PC-9 (cell line): ENCODE measurements at regions not wholly inside any gene's neighbourhood (a gene's known extent, or its start where the extent isn't known, plus 50 kb on each side); places are given as distances from the start of the nearest gene placed in this dataset.
A peak's percentile ranks its signal among the peaks of the same experiment; 100 is the strongest.

Source experiments
- BruUV-seq: library from RNA; stranded (reverse); fragments of 400-500 nt; replicated peaks from 2 replicates; lab custom pipeline; 2021; lab: Mats Ljungman, UMichigan
- CTCF ChIA-PET: fragments of 300-600 bp; sonication (Branson Sonifier 250); formaldehyde crosslinking; loops from one replicate; lab custom pipeline; 2022; ENCODE audit warnings: antibody characterized with exemption; lab: Charles Lee
- POLR2A ChIA-PET: fragments of 300-600 bp; sonication (Branson Sonifier 250); formaldehyde crosslinking; loops from one replicate; lab custom pipeline; 2022; ENCODE audit warnings: antibody characterized with exemption; ENCODE audit not compliant: unreplicated experiment; lab: Charles Lee
- DNase-seq, 2 experiments: peaks; one replicate each; pipeline versions ENCODE4 v3.0.0 to v3.0.0-alpha.2; 2015 to 2022; ENCODE audit warnings: mixed read lengths in 1 of 2
- H2AFZ ChIP-seq: fragments of 200-600 bp; sonication (generic); 2 replicates; pipeline ENCODE4 v1.8.1; 2017; ENCODE audit warnings: antibody characterized with exemption
- H3F3A ChIP-seq: fragments of 200-600 bp; sonication (generic); 2 replicates; pipeline ENCODE4 v1.8.1; 2017; ENCODE audit warnings: antibody characterized with exemption, mild to moderate bottlenecking, low read depth; ENCODE audit not compliant: insufficient read depth
- H3K27ac ChIP-seq: fragments of 200-600 bp; sonication (generic); 2 replicates; pipeline ENCODE4 v1.6.1; 2016; ENCODE audit warnings: mixed run types
- H3K27me3 ChIP-seq: fragments of 200-600 bp; sonication (generic); 2 replicates; pipeline ENCODE4 v1.6.1; 2016; ENCODE audit warnings: low read depth, mixed run types; ENCODE audit not compliant: insufficient read depth
- H3K36me3 ChIP-seq: fragments of 200-600 bp; sonication (generic); 2 replicates; pipeline ENCODE4 v1.6.1; 2016; ENCODE audit warnings: low read depth, mixed run types
- H3K4me1 ChIP-seq: fragments of 200-600 bp; sonication (generic); replicated peaks from 2 replicates; pipeline ENCODE4 v1.6.1; 2016; ENCODE audit warnings: mixed run types; ENCODE audit not compliant: insufficient read depth
- H3K4me2 ChIP-seq: fragments of 200-600 bp; sonication (generic); 2 replicates; pipeline ENCODE4 v1.6.1; 2017; ENCODE audit warnings: mixed run types
- H3K4me3 ChIP-seq: fragments of 200-600 bp; sonication (generic); 2 replicates; pipeline ENCODE4 v1.6.1; 2016; ENCODE audit warnings: mixed run types
- H3K79me2 ChIP-seq: fragments of 200-600 bp; sonication (generic); 2 replicates; pipeline ENCODE4 v1.6.1; 2017; ENCODE audit warnings: low read depth, mixed run types
- H3K9me2 ChIP-seq: fragments of 200-600 bp; sonication (generic); 2 replicates; pipeline ENCODE4 v1.8.1; 2017; ENCODE audit warnings: mild to moderate bottlenecking; ENCODE audit not compliant: insufficient read depth
- H3K9me3 ChIP-seq: fragments of 200-600 bp; sonication (generic); 2 replicates; pipeline ENCODE4 v1.8.1; 2016; ENCODE audit warnings: low read depth; ENCODE audit not compliant: insufficient read depth
- H4K20me1 ChIP-seq: fragments of 200-600 bp; sonication (generic); 2 replicates; pipeline ENCODE4 v1.8.1; 2017; ENCODE audit not compliant: insufficient read depth
- CTCF ChIP-seq: fragments of 200-600 bp; sonication (generic); conservative IDR thresholded peaks from 2 replicates; pipeline ENCODE4 v1.6.1; 2017; ENCODE audit warnings: mixed run types, antibody characterized with exemption, mild to moderate bottlenecking, moderate library complexity
- EZH2 ChIP-seq: fragments of 200-600 bp; sonication (generic); IDR thresholded peaks from 2 replicates; pipeline ENCODE4 v1.8.0; 2017; ENCODE audit warnings: antibody characterized with exemption, low read depth
- intact Hi-C: fragments of 100-400 bp; cut with micrococcal nuclease; formaldehyde crosslinking; loops from one replicate; pipeline ENCODE4 v1.10.0; 2022; ENCODE audit not compliant: unreplicated experiment

- H3K4me1 ChIP-seq, result no peaks in the 10 kb centered on the region
- CTCF ChIA-PET, result no interaction called here
- no peak overlapping the region for H3K4me3 ChIP-seq
- no peak overlapping the region for H3K4me2 ChIP-seq
- H3K27ac ChIP-seq, result no peak overlapping the region
- no TSS peak for BruUV-seq
- TF ChIP-seq EZH2 (no peak), CTCF (no peak)
- H3K27me3 ChIP-seq, result no peaks in the 10 kb centered on the region
- DNase-seq, result no peak
- no peaks in the 10 kb centered on the region for H3K36me3 ChIP-seq
- H3K9me3 ChIP-seq, result no peaks in the 10 kb centered on the region
- intact Hi-C loops, result no loop called here
- no peaks in the 10 kb centered on the region for H3F3A ChIP-seq
- no peaks in the 10 kb centered on the region for H3K79me2 ChIP-seq
- peaks cover 4% of the 10 kb centered on the region; the same call in 1 of the 2 replicates for H3K9me2 ChIP-seq
- no peaks in the 10 kb centered on the region for H4K20me1 ChIP-seq
- POLR2A ChIA-PET, result no interaction called here
- H2AFZ ChIP-seq, result peak overlapping the region; percentile 46; the same call in 1 of the 2 replicates
Observed at GRCh38 chr1:191641420-191642260, 516.6 kb upstream of the RGS18 start.

- no peaks in the 10 kb centered on the region for H3K27me3 ChIP-seq
- ChIA-PET POLR2A (no interaction called here), CTCF (no interaction called here)
- H3K27ac ChIP-seq, result no peak overlapping the region
- no peaks in the 10 kb centered on the region for H3K9me2 ChIP-seq
- no peaks in the 10 kb centered on the region for H4K20me1 ChIP-seq
- intact Hi-C loops, result no loop called here
- no peak overlapping the region for H3K4me3 ChIP-seq
- H3K9me3 ChIP-seq, result no peaks in the 10 kb centered on the region
- H3K36me3 ChIP-seq, result no peaks in the 10 kb centered on the region
- no peaks in the 10 kb centered on the region for H3K4me1 ChIP-seq
- no peaks in the 10 kb centered on the region for H3F3A ChIP-seq
- H3K4me2 ChIP-seq, result no peak overlapping the region
- no peak for DNase-seq
- no TSS peak for BruUV-seq
- no peak overlapping the region for H2AFZ ChIP-seq
- TF ChIP-seq CTCF, result no peak
- TF ChIP-seq EZH2, result no peak
- H3K79me2 ChIP-seq, result no peaks in the 10 kb centered on the region
Observed at GRCh38 chr1:191643060-191643459, 515.2 kb upstream of the RGS18 start.

GRCh38 chr1:191648939-191649338 lies 509.3 kb upstream of the RGS18 start:
- Histone ChIP-seq H3K36me3 (no peaks in the 10 kb centered on the region), H3K9me2 (no peaks in the 10 kb centered on the region), H3K4me1 (no peaks in the 10 kb centered on the region), H2AFZ (no peak overlapping the region), H3K4me3 (no peak overlapping the region), H4K20me1 (no peaks in the 10 kb centered on the region), H3K27me3 (no peaks in the 10 kb centered on the region), H3K79me2 (no peaks in the 10 kb centered on the region), H3F3A (no peaks in the 10 kb centered on the region), H3K27ac (no peak overlapping the region), H3K9me3 (no peaks in the 10 kb centered on the region), H3K4me2 (no peak overlapping the region)
- no TSS peak for BruUV-seq
- TF ChIP-seq CTCF (no peak), EZH2 (no peak)
- POLR2A ChIA-PET, result no interaction called here
- no peak for DNase-seq
- intact Hi-C loops, result no loop called here
- CTCF ChIA-PET, result no interaction called here
